ENCODE measurements at regions not wholly inside any gene's neighbourhood (a gene's known extent, or its start where the extent isn't known, plus 50 kb on each side); places are given as distances from the start of the nearest gene placed in this dataset.

- Histone ChIP-seq H3K9me2 (ENCODE audit: insufficient read depth) (no peaks in the 10 kb centered on the region), H3K9ac (ENCODE audit: low read length) (no peak overlapping the region), H3K27ac (ENCODE audit: low read depth, low read length) (no peak overlapping the region), H2AFZ (ENCODE audit: low read depth, low read length, poor library complexity, severe bottlenecking) (no peak overlapping the region), H3K36me3 (ENCODE audit: control insufficient read depth in 1 of 2, insufficient read depth in 2 of 2, low read length in 2 of 2) (no peaks in the 10 kb centered on the region), H3K9me3 (ENCODE audit: control insufficient read depth in 1 of 2, insufficient read depth in 1 of 2, low read depth in 1 of 2, low read length in 2 of 2) (no peaks in the 10 kb centered on the region), H3K4me1 (ENCODE audit: control insufficient read depth in 1 of 2, insufficient read depth in 2 of 2, low read length in 2 of 2) (no peaks in the 10 kb centered on the region), H3K4me2 (ENCODE audit: low read length) (no peak overlapping the region), H3K27me3 (ENCODE audit: insufficient read depth, low read length) (no peaks in the 10 kb centered on the region), H4K20me1 (ENCODE audit: insufficient read depth) (no peaks in the 10 kb centered on the region), H3K79me2 (ENCODE audit: insufficient read depth, low read length) (no peaks in the 10 kb centered on the region), H3K4me3 (replicated peaks in 1 of 2; ENCODE audit: low read depth in 1 of 2, low read length in 2 of 2) (no peak overlapping the region)
- ChIA-PET CTCF (no interaction called here), RAD21 (ENCODE audit: low non-redundant PET in 1 of 2, low total read pairs in 2 of 2, uncharacterized antibody in 2 of 2, unreplicated experiment in 2 of 2) (no interaction called here), POLR2A (no interaction called here)
- BruUV-seq (replicated peaks) = no TSS peak
- DNase-seq (ENCODE audit: low read depth, low spot score) (no peak), ATAC-seq (no peak)
- no peak for TF ChIP-seq CEBPB (IDR thresholded peaks at IDR 0.05; ENCODE audit: low read depth)
- no peak for TF ChIP-seq POLR2A (IDR thresholded peaks at IDR 0.05; ENCODE audit: borderline replicate concordance, extremely low read depth, insufficient read depth, insufficient read length)
- no peak for TF ChIP-seq ATF3 (IDR thresholded peaks at IDR 0.05)
- TF ChIP-seq SRF (IDR thresholded peaks at IDR 0.05; ENCODE audit: low read depth) = no peak
- TF ChIP-seq YY1 (IDR thresholded peaks at IDR 0.05; ENCODE audit: extremely low read depth, insufficient replicate concordance, low read depth, low read length) = no peak
- no peak for TF ChIP-seq REST (IDR thresholded peaks at IDR 0.05; ENCODE audit: low read depth)
- no peak for TF ChIP-seq SIN3A (IDR thresholded peaks at IDR 0.05; ENCODE audit: low read depth)
- TF ChIP-seq MAX (IDR thresholded peaks at IDR 0.05) = no peak
- TF ChIP-seq EZH2 (IDR thresholded peaks at IDR 0.05) = no peak
- no peak for TF ChIP-seq POLR2AphosphoS5 (IDR thresholded peaks at IDR 0.05; ENCODE audit: low read depth, low read length)
- TF ChIP-seq ZFX (IDR thresholded peaks at IDR 0.05) = no peak
- no peak for TF ChIP-seq ZBTB33 (IDR thresholded peaks at IDR 0.05; ENCODE audit: extremely low read depth, insufficient replicate concordance, low read length)
- intact Hi-C loops (cut with micrococcal nuclease) = no loop called here
These were observed 152.0 kb downstream of the MTRR start for GRCh38 chr5:8020861-8021514.
